Stimulated activated naive CD8-positive, alpha-beta T cell treated with anti-CD3 and anti-CD28 coated beads, Interleukin-15, amount 100 ng/mL, for 72 hours (primary cell): ENCODE measurements at regions not wholly inside any gene's neighbourhood (a gene's known extent, or its start where the extent isn't known, plus 50 kb on each side); places are given as distances from the start of the nearest gene placed in this dataset.

ENCODE experiments used
- ATAC-seq: fragments of 150-1000 bp; cut with Tn5 transposase; 2 replicates; pipeline ENCODE4 v1.10.0; 2021; ENCODE audit warnings: mild to moderate bottlenecking, moderate library complexity
- DNase-seq, 2 donors: peaks; one replicate each; pipeline ENCODE4 v3.0.0; 2021 to 2022
- H3K27ac Mint-ChIP-seq, 2 donors: one replicate each; pipeline ENCODE4 v1.8.0; 2022; ENCODE audit warnings: mild to moderate bottlenecking in 2 of 2, mixed read lengths in 2 of 2, moderate library complexity in 2 of 2
- H3K27me3 Mint-ChIP-seq: one replicate; pipeline ENCODE4 v1.8.0; 2022; ENCODE audit warnings: mixed read lengths
- H3K4me1 Mint-ChIP-seq: one replicate; pipeline ENCODE4 v1.8.0; 2022; ENCODE audit warnings: mild to moderate bottlenecking, mixed read lengths
- H3K4me3 Mint-ChIP-seq, 2 donors: one replicate each; pipeline ENCODE4 v1.8.0; 2022; ENCODE audit warnings: mild to moderate bottlenecking in 2 of 2, mixed read lengths in 2 of 2, moderate library complexity in 1 of 2
- H3K9me3 Mint-ChIP-seq, 2 donors: one replicate each; pipeline ENCODE4 v1.8.0; 2022; ENCODE audit warnings: mixed read lengths in 2 of 2

GRCh38 chr11:40062616-40063015 is 1396.8 kb downstream of the LRRC4C start:
- H3K4me3 Mint-ChIP-seq = no peak overlapping the region

GRCh38 chr11:40061221-40061620 is 1398.2 kb downstream of the LRRC4C start:
- ATAC-seq (no peak), DNase-seq (no peak)
- Mint-ChIP-seq H3K4me1 (no peaks in the 10 kb centered on the region), H3K27me3 (no peaks in the 10 kb centered on the region), H3K4me3 (no peak overlapping the region), H3K9me3 (peaks cover 12 to 24% of the 10 kb centered on the region in 2 donors), H3K27ac (no peak overlapping the region)

More at GRCh38 chr11:40062616-40063015, 1396.8 kb downstream of the LRRC4C start:
- DNase-seq = no peak
- Mint-ChIP-seq H3K27me3 (no peaks in the 10 kb centered on the region), H3K4me1 (no peaks in the 10 kb centered on the region), H3K27ac (no peak overlapping the region), H3K9me3 (peaks cover 12 to 26% of the 10 kb centered on the region in 2 donors)
- ATAC-seq = no peak

GRCh38 chr11:40054631-40055030 is 1404.8 kb downstream of the LRRC4C start:
- H3K27ac Mint-ChIP-seq = no peak overlapping the region
- H3K9me3 Mint-ChIP-seq = peaks cover 5 to 12% of the 10 kb centered on the region in 2 donors
- H3K27me3 Mint-ChIP-seq = no peaks in the 10 kb centered on the region
- H3K4me1 Mint-ChIP-seq = no peaks in the 10 kb centered on the region
- ATAC-seq = no peak
- H3K4me3 Mint-ChIP-seq = no peak overlapping the region
- DNase-seq = no peak

- Mint-ChIP-seq H3K27ac (no peak overlapping the region), H3K9me3 (peaks cover 8 to 30% of the 10 kb centered on the region in 2 donors), H3K4me1 (no peaks in the 10 kb centered on the region), H3K4me3 (no peak overlapping the region), H3K27me3 (no peaks in the 10 kb centered on the region)
- no peak for ATAC-seq
- no peak for DNase-seq
Observed at GRCh38 chr11:40045312-40045711, 1414.1 kb downstream of the LRRC4C start.

- ATAC-seq (no peak), DNase-seq (no peak)
- H3K27me3 Mint-ChIP-seq = no peaks in the 10 kb centered on the region
- no peak overlapping the region for H3K27ac Mint-ChIP-seq
- H3K9me3 Mint-ChIP-seq = peaks cover 22 to 36% of the 10 kb centered on the region in 2 donors
- no peak overlapping the region for H3K4me3 Mint-ChIP-seq
- no peaks in the 10 kb centered on the region for H3K4me1 Mint-ChIP-seq
Observed at GRCh38 chr11:40037005-40037404, 1422.4 kb downstream of the LRRC4C start.

GRCh38 chr11:40032331-40032730 is 1427.1 kb downstream of the LRRC4C start:
- H3K27ac Mint-ChIP-seq = no peak overlapping the region
- no peak overlapping the region for H3K4me3 Mint-ChIP-seq
- H3K27me3 Mint-ChIP-seq = no peaks in the 10 kb centered on the region
- H3K4me1 Mint-ChIP-seq = no peaks in the 10 kb centered on the region
- no peak for DNase-seq
- ATAC-seq = no peak
- H3K9me3 Mint-ChIP-seq = peaks cover 13 to 19% of the 10 kb centered on the region in 2 donors

- ATAC-seq (no peak), DNase-seq (no peak)
- peaks cover 7 to 18% of the 10 kb centered on the region in 2 donors for H3K9me3 Mint-ChIP-seq
- no peaks in the 10 kb centered on the region for H3K27me3 Mint-ChIP-seq
- no peak overlapping the region for H3K4me3 Mint-ChIP-seq
- H3K27ac Mint-ChIP-seq = no peak overlapping the region
- H3K4me1 Mint-ChIP-seq = no peaks in the 10 kb centered on the region
Observed at GRCh38 chr11:40030867-40031266, 1428.6 kb downstream of the LRRC4C start.

GRCh38 chr11:40029391-40029790 is 1430.1 kb downstream of the LRRC4C start:
- Mint-ChIP-seq H3K4me1 (no peaks in the 10 kb centered on the region), H3K27ac (no peak overlapping the region), H3K4me3 (no peak overlapping the region), H3K27me3 (no peaks in the 10 kb centered on the region), H3K9me3 (peaks cover 7 to 20% of the 10 kb centered on the region in 2 donors)
- DNase-seq = no peak
- no peak for ATAC-seq

- DNase-seq (no peak), ATAC-seq (no peak)
- H3K9me3 Mint-ChIP-seq = peaks cover 7 to 20% of the 10 kb centered on the region in 2 donors
- H3K27ac Mint-ChIP-seq = no peak overlapping the region
- no peaks in the 10 kb centered on the region for H3K4me1 Mint-ChIP-seq
- no peaks in the 10 kb centered on the region for H3K27me3 Mint-ChIP-seq
- no peak overlapping the region for H3K4me3 Mint-ChIP-seq
Observed at GRCh38 chr11:40027720-40028119, 1431.7 kb downstream of the LRRC4C start.

GRCh38 chr11:40023724-40024123 is 1435.7 kb downstream of the LRRC4C start:
- no peak overlapping the region for H3K27ac Mint-ChIP-seq
- DNase-seq (no peak), ATAC-seq (no peak)
- no peaks in the 10 kb centered on the region for H3K4me1 Mint-ChIP-seq
- H3K27me3 Mint-ChIP-seq = no peaks in the 10 kb centered on the region
- H3K4me3 Mint-ChIP-seq = no peak overlapping the region
- peaks cover 13 to 16% of the 10 kb centered on the region in 2 donors for H3K9me3 Mint-ChIP-seq

- DNase-seq = no peak
- no peak overlapping the region for H3K4me3 Mint-ChIP-seq
- no peak overlapping the region for H3K27ac Mint-ChIP-seq
- H3K4me1 Mint-ChIP-seq = no peaks in the 10 kb centered on the region
- no peaks in the 10 kb centered on the region for H3K27me3 Mint-ChIP-seq
- no peak for ATAC-seq
- H3K9me3 Mint-ChIP-seq = peaks cover 0 to 5% of the 10 kb centered on the region in 2 donors
Observed at GRCh38 chr11:40010011-40010410, 1449.4 kb downstream of the LRRC4C start.

GRCh38 chr11:39992551-39992950 is 1466.9 kb downstream of the LRRC4C start:
- no peak overlapping the region for H3K27ac Mint-ChIP-seq

GRCh38 chr11:39990421-39990831 is 1469.0 kb downstream of the LRRC4C start:
- DNase-seq (no peak), ATAC-seq (no peak)
- Mint-ChIP-seq H3K4me3 (no peak overlapping the region), H3K4me1 (no peaks in the 10 kb centered on the region), H3K27ac (no peak overlapping the region), H3K9me3 (peaks cover 11 to 50% of the 10 kb centered on the region in 2 donors), H3K27me3 (no peaks in the 10 kb centered on the region)

More at GRCh38 chr11:39992551-39992950, 1466.9 kb downstream of the LRRC4C start:
- H3K27me3 Mint-ChIP-seq = no peaks in the 10 kb centered on the region
- no peak overlapping the region for H3K4me3 Mint-ChIP-seq
- H3K9me3 Mint-ChIP-seq = peaks cover 14 to 42% of the 10 kb centered on the region in 2 donors
- H3K4me1 Mint-ChIP-seq = no peaks in the 10 kb centered on the region
- DNase-seq (no peak), ATAC-seq (no peak)

GRCh38 chr11:39975091-39975490 is 1484.4 kb downstream of the LRRC4C start:
- no peak overlapping the region for H3K4me3 Mint-ChIP-seq

GRCh38 chr11:39972461-39972860 is 1487.0 kb downstream of the LRRC4C start:
- H3K27ac Mint-ChIP-seq = no peak overlapping the region
- no peak for DNase-seq
- no peak for ATAC-seq
- H3K9me3 Mint-ChIP-seq = peaks cover 11 to 22% of the 10 kb centered on the region in 2 donors
- H3K27me3 Mint-ChIP-seq = no peaks in the 10 kb centered on the region
- H3K4me3 Mint-ChIP-seq = no peak overlapping the region
- H3K4me1 Mint-ChIP-seq = no peaks in the 10 kb centered on the region

More at GRCh38 chr11:39975091-39975490, 1484.4 kb downstream of the LRRC4C start:
- Mint-ChIP-seq H3K4me1 (no peaks in the 10 kb centered on the region), H3K9me3 (peaks cover under 1 to 15% of the 10 kb centered on the region in 2 donors), H3K27ac (no peak overlapping the region), H3K27me3 (no peaks in the 10 kb centered on the region)
- DNase-seq (no peak), ATAC-seq (no peak)

GRCh38 chr11:39971938-39972337 is 1487.5 kb downstream of the LRRC4C start:
- ATAC-seq = no peak
- H3K27me3 Mint-ChIP-seq = no peaks in the 10 kb centered on the region
- no peaks in the 10 kb centered on the region for H3K4me1 Mint-ChIP-seq
- peaks cover 11 to 24% of the 10 kb centered on the region in 2 donors for H3K9me3 Mint-ChIP-seq
- no peak overlapping the region for H3K27ac Mint-ChIP-seq
- H3K4me3 Mint-ChIP-seq = no peak overlapping the region
- DNase-seq = no peak

- H3K27me3 Mint-ChIP-seq = no peaks in the 10 kb centered on the region
- H3K4me3 Mint-ChIP-seq = no peak overlapping the region
Observed at GRCh38 chr11:39968071-39968470, 1491.4 kb downstream of the LRRC4C start.

More at GRCh38 chr11:39968071-39968470, 1491.4 kb downstream of the LRRC4C start:
- Mint-ChIP-seq H3K27ac (no peak overlapping the region), H3K4me1 (no peaks in the 10 kb centered on the region), H3K9me3 (peaks cover 11 to 35% of the 10 kb centered on the region in 2 donors)
- no peak for DNase-seq
- ATAC-seq = no peak
